Lung (tissue), 11 donors: ENCODE measurements at regions not wholly inside any gene's neighbourhood (a gene's known extent, or its start where the extent isn't known, plus 50 kb on each side); places are given as distances from the start of the nearest gene placed in this dataset.
A peak's percentile ranks its signal among the peaks of the same experiment; 100 is the strongest.

Experiments
- ATAC-seq: fragments of 200-7000 bp; cut with Tn5 transposase; one replicate; pipeline ENCODE4 v1.9.1; 2020; ENCODE audit warnings: moderate number of reproducible peaks; ENCODE audit not compliant: insufficient read depth, low FRiP score
- DNase-seq, 3 donors: peaks; one replicate each; pipeline ENCODE4 v3.0.0-alpha.2; 2013 to 2017
- H3K27ac ChIP-seq, 2 donors: one replicate each; pipeline ENCODE4 v1.5.1; 2013; ENCODE audit warnings: mild to moderate bottlenecking in 2 of 2, moderate library complexity in 2 of 2, control low read depth in 1 of 2, inconsistent platforms in 1 of 2, low read depth in 1 of 2, low read length in 1 of 2
- H3K27me3 ChIP-seq, 3 donors: one replicate each; pipeline ENCODE4 v1.5.1; 2013; ENCODE audit warnings: low read length in 2 of 3; ENCODE audit not compliant: control insufficient read depth in 3 of 3, insufficient read depth in 3 of 3
- H3K36me3 ChIP-seq, 4 donors: one replicate each; pipeline ENCODE4 v1.5.1; 2013; ENCODE audit warnings: low read length in 4 of 4, mild to moderate bottlenecking in 1 of 4, moderate library complexity in 1 of 4; ENCODE audit not compliant: control insufficient read depth in 4 of 4, insufficient read depth in 4 of 4
- H3K4me1 ChIP-seq, 5 donors: one replicate each; pipeline ENCODE4 v1.5.1; 2013; ENCODE audit warnings: low read length in 5 of 5, mild to moderate bottlenecking in 2 of 5, moderate library complexity in 1 of 5; ENCODE audit not compliant: control insufficient read depth in 5 of 5, insufficient read depth in 5 of 5
- H3K4me3 ChIP-seq: one replicate; pipeline ENCODE4 v1.5.1; 2013; ENCODE audit warnings: mild to moderate bottlenecking, control low read depth, moderate library complexity
- H3K9ac ChIP-seq, 2 donors: one replicate each; pipeline ENCODE4 v1.5.1; 2013; ENCODE audit warnings: low read length in 2 of 2, control low read depth in 1 of 2; ENCODE audit not compliant: insufficient read depth in 1 of 2
- H3K9me3 ChIP-seq, 4 donors: one replicate each; pipeline ENCODE4 v1.5.1; 2013; ENCODE audit warnings: low read length in 3 of 4, mild to moderate bottlenecking in 1 of 4, moderate library complexity in 1 of 4; ENCODE audit not compliant: control insufficient read depth in 4 of 4, insufficient read depth in 3 of 4
- CTCF ChIP-seq: IDR thresholded peaks from 2 replicates; pipeline ENCODE4 v1.5.1; 2012; ENCODE audit warnings: mild to moderate bottlenecking; ENCODE audit errors: control extremely low read depth, extremely low read depth
- WGBS, 2 donors: extraction: QIAGEN DNeasy Blood & Tissue Kit; methylation state at CpG; one replicate each; pipeline ENCODE4 v1.1.7; 2013; 5-methylcytosine and 5-hydroxymethylcytosine counted together
- donor health status: control.
- donor health status: control.
- donor health status: Bipolar disorder and iron deficiency.
- donor health status: healthy.
- donor health status: DM: yes; HTN: yes; CAD: no.

- no peak for ATAC-seq
- Histone ChIP-seq H3K4me1 (no peaks in the 10 kb centered on the region), H3K27ac (no peak overlapping the region), H3K9me3 (no peaks in the 10 kb centered on the region), H3K36me3 (no peaks in the 10 kb centered on the region), H3K27me3 (no peaks in the 10 kb centered on the region), H3K9ac (no peak overlapping the region), H3K4me3 (no peak overlapping the region)
- 12% methylated on average over 35 of the region's 49 CpGs; no CpG with 5 or more reads in 1 of the 2 donors for WGBS, 2 donors
- DNase-seq = peak in 1 of 3 donors; percentile 79
- TF ChIP-seq CTCF = no peak
Observed at GRCh38 chrY:15455980-15456469, 931.7 kb downstream of the NLGN4Y start.

DNA sequence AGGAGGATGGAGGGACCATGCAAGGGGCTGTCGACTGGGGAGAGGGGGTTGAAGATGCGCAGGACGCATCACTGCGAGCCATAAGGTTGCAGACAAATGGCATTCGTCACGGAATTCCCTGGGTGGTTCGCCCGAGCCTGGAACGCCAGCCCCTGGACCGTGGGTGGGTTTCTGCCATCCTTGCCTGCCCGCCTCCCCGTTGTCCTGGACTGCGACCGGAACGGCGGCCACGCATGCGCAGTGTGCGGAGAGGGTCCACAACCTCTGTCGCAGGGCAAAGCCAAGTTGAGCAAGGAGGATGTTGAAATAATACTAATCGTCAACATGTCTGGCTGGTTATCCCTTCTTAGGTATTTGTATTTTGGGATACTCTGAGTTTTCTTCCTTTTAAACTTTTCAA is 932.2 kb downstream of the NLGN4Y start:
- Histone ChIP-seq H3K27ac (no peak overlapping the region), H3K27me3 (no peaks in the 10 kb centered on the region), H3K9ac (no peak overlapping the region), H3K36me3 (no peaks in the 10 kb centered on the region), H3K4me1 (no peaks in the 10 kb centered on the region), H3K9me3 (no peaks in the 10 kb centered on the region), H3K4me3 (no peak overlapping the region)
- WGBS, 2 donors = 43% methylated on average over 17 of the region's 21 CpGs; no CpG with 5 or more reads in 1 of the 2 donors
- DNase-seq (no peak), ATAC-seq (no peak)
- no peak for TF ChIP-seq CTCF

- H3K36me3 ChIP-seq = no peaks in the 10 kb centered on the region
- ATAC-seq = no peak
- no peak for DNase-seq
- no peak for TF ChIP-seq CTCF
- H3K4me3 ChIP-seq = no peak overlapping the region
- H3K27me3 ChIP-seq = no peaks in the 10 kb centered on the region
- H3K4me1 ChIP-seq = no peaks in the 10 kb centered on the region
- no peak overlapping the region for H3K27ac ChIP-seq
- WGBS, 2 donors = 87% methylated on average over 3 of the region's 3 CpGs; no CpG with 5 or more reads in 1 of the 2 donors
- H3K9ac ChIP-seq = no peak overlapping the region
- no peaks in the 10 kb centered on the region for H3K9me3 ChIP-seq
Observed at GRCh38 chrY:15457682-15458081, 933.4 kb downstream of the NLGN4Y start.

DNA sequence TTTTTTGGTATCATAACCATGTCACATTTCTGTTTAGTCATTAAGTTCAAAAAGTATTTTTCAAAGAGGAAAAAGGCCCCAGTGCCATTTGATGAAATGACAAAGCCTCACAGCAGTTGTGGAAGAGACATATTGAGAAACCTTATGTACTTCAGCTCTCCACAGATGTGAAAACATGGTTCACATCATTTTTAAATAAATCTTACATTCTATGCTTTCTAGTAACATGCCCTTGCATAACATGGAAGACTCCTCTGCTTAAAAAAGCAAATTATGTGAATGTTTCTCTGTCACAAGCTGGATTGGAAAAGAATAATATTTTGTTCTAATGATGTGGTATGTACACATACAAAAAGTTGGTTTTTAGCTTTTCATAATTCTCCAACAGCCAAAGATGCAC is 934.1 kb downstream of the NLGN4Y start:
- Histone ChIP-seq H3K27me3 (no peaks in the 10 kb centered on the region), H3K4me3 (no peak overlapping the region), H3K27ac (no peak overlapping the region), H3K9ac (no peak overlapping the region), H3K4me1 (no peaks in the 10 kb centered on the region), H3K9me3 (no peaks in the 10 kb centered on the region), H3K36me3 (no peaks in the 10 kb centered on the region)
- no peak for ATAC-seq
- peak in 1 of 3 donors; percentile 48 for DNase-seq
- TF ChIP-seq CTCF = no peak
